OCI-LY3 (cell line): ENCODE measurements at regions not wholly inside any gene's neighbourhood (a gene's known extent, or its start where the extent isn't known, plus 50 kb on each side); places are given as distances from the start of the nearest gene placed in this dataset.

Experiments used
- CTCF ChIP-seq: fragments of 200-600, 300-600 bp; sonication (generic); IDR thresholded peaks from 2 replicates; pipeline ENCODE4 v1.5.1; 2014; ENCODE audit warnings: antibody characterized with exemption, low read length, low read depth
- EZH2phosphoT487 ChIP-seq: fragments of 200-600 bp; shearing (Covaris generic); IDR thresholded peaks from 2 replicates; pipeline ENCODE4 v1.6.1; 2018; ENCODE audit warnings: antibody characterized with exemption, mixed run types, low read depth

DNA sequence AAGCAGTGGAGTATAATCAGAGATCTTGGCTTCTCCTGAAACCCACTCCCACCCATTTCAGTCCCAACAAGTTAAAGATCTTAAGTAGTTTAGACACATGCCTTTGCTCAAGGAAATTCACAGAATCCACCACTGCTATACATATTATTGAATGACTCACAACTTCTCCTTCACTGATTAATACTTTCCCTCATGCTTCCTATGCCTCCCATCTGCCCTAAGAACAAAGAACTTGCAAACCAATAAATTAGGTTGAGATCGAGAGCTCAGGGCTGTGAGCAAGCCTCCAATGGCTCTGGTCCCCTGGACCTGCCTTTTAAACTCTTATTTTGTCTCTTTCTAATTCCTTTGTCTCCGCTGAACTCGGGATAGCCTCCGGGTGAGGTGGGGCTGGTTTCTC, 101.6 kb downstream of the HSFY2 start:
- no peak for TF ChIP-seq CTCF
- TF ChIP-seq EZH2phosphoT487, result no peak
